ENCODE measurements at regions not wholly inside any gene's neighbourhood (a gene's known extent, or its start where the extent isn't known, plus 50 kb on each side); places are given as distances from the start of the nearest gene placed in this dataset.

DNA sequence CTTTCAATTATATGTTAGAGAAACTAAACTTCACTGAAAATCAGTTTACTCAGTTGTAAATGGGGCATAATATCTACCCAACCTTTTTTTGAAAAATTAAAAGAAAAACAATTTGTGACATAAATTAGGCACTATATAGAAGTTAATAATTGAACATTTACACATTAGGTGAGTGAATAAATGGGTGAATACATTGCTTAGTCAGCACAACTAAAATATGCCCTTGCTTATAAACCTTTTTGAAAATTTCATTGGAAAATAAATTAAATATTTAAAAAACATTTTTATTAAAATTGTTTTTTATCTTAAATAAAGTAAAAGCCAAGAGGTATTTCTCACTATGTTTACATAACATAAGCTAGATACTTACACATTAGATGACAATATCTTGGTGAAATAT, 994.5 kb upstream of the TENM4 start:
- no peak for DNase-seq (ENCODE audit: low spot score)

DNA sequence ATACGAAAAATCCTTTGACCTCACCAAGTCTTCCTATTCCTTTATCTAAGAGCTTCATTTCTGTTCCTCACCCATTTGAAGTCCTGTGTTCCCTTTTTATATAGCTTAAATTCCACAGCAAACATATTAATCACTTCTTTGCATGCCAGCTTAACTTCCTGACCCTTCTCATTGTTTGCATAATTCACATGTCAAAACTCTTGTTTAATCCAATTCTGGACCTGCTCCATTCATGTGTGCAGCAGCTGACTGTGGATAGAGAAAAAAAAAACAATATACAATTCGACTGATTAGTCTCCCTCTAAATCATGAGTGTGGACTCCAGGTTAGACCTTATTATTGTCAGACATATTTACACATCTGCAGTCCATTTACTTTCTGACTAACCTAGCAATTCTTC, 991.2 kb upstream of the TENM4 start:
- no peak for DNase-seq (ENCODE audit: low spot score)

- no peak for DNase-seq (ENCODE audit: low spot score)
Measured at GRCh38 chr11:80424012-80424695, 983.3 kb upstream of the TENM4 start.

- DNase-seq (ENCODE audit: low spot score): no peak
Measured at GRCh38 chr11:80420374-80420773, 979.5 kb upstream of the TENM4 start.

DNA sequence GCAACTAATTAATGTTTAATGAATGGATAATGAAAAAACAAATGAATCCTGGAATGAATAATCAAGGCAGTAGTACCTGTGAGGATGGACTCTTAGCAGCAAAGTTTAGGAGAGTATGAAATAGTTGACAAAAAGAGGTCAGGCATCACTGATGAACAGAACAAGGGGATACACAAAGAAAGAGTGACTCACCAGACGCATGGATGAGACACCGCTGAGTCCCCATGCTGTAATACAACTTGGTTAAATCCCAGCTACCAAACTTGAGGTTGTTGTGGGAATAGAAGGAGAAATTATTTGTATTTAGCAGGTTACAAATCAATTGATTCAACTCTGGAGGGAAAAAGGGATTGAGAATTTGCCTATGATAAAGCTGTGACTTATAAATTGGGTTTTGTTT, 976.9 kb upstream of the TENM4 start:
- DNase-seq (ENCODE audit: low spot score): no peak

DNA sequence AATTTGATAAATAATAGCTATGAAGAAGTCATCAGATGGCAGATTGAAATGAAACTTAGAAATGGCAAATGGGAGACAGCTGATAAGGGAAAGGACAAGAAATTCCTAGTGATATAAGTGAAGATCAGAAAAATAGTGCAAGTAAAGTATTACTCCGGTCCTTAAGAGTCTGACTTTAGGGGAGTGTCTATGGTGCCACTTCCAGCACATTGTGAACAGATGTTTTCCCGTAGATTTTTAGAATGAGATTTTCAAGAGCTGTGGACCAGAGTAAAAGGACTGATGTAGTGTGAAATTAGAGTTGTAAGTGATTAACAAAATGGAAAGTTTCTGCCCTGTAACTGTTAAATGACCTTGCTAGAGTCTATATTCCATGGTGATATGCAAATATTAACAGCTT, 974.8 kb upstream of the TENM4 start:
- DNase-seq (ENCODE audit: low spot score): no peak

DNA sequence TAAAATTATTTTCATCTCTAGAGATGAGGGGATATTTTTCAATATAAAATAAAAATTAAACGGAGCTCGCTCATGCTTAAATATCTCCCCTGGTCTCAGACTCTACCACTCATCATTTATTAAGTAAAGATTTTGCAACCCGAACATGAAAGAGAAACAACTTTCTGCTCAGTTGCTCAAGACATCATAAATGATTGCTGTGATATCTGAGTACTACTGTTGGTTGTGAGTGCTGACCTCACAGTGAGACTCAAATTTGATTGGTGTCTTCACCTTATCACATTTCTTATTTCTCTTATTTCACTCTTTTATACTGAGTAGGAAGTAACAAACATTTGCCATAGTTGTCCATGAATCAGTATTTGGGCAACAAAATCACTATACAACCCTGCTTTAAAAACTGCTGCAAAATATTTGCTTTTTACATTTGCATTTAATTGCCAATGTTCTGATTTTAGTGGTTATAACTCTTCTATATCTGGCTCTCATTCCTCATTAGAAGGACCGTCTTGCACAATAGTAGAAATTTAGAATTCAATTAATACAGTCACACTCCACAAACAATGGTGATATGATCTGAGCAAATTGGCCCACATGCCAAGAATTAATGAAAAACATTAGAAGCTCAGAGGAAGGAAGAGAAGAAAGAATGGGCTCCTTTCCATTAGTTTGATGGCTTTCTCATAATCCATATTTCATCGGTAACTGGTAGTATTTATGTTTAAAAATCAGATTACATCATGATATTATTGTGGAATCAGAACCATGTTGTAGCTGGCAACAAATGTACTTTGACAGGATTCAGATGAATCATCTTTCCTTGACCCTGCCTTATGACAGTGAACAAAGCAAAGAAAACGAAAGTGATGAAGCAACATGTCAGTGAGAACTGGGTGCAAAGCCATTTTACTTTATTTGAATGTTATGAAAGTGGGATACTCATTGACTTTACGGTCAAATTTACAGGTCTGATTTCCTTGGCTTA, 973.6 kb upstream of the TENM4 start:
- DNase-seq (ENCODE audit: low spot score): no peak

GRCh38 chr11:80412604-80413003, 971.8 kb upstream of the TENM4 start:
- DNase-seq (ENCODE audit: low spot score): no peak

- DNase-seq (ENCODE audit: low spot score): no peak
Measured at GRCh38 chr11:80393210-80393609, 952.4 kb upstream of the TENM4 start.

DNA sequence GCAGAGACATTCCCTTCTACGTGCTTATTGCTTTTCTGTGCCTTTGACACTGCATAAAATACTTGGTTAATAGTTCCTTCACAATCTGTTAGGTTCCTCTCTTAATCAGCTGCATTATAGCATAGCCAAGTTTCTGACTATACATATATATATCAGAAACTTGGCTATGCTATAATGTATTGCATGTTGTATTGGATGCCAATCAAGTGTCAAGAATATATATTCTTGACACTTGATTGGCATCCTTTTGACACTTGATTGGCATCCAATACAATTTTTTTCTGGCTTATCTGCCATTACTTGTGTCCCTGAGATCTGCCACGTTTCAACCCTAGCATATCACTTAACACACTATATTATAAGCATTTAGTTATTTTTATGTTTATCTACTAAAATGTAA, 949.7 kb upstream of the TENM4 start:
- DNase-seq (ENCODE audit: low spot score): no peak

GRCh38 chr11:80388536-80388935, 947.7 kb upstream of the TENM4 start:
- no peak for DNase-seq (ENCODE audit: low spot score)

- DNase-seq (ENCODE audit: low spot score): no peak
Measured at GRCh38 chr11:80388130-80388529, 947.3 kb upstream of the TENM4 start.

DNA sequence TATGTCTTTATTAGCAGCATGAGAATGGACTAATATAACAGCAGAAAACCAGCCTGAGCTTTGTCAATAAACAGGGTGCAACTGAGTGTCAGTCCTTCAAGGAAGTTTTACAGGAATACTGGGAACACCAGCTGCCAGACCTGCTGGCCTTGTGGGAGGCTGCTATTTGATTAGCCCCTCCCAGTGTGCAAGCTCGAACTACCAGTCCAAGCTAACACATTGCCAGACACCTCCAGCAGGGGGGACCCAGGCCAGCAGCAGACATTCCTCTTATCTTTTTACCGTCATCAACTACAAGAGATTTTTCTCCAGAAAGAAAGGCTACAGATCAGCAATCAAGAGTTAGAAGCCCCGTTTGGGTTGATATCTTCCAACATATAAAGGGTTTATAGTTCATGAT, 942.8 kb upstream of the TENM4 start:
- no peak for DNase-seq (ENCODE audit: low spot score)

DNA sequence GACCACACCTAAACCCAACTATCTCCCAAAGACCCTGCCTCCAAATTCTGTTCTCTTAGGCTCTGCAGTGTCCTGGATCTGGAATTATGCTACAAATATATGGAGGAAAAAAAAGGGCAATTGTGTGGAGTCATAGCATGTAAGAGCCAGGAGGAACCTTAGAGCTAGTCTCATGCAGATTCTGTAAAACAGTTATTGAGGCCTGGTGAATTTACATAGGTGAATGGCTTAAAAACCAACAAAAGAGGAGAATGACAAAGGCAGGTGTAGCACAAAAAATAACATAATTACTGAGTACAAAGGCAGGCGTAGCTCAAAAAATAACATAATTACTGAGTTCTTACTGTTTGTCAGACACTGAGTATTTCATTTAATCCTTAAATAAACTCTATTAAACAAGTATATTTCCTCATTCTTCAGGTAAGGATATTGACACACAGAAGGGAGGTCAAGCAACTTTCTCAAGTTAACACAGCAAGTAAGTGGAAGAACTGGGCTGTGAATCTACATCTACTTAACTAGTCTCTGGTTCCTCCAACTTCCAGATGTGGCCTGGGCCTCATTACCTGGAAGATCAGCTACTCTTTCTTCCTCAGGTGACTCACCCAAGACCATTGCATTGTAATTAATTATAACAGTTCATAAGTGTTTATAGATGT, 938.9 kb upstream of the TENM4 start:
- DNase-seq (ENCODE audit: low spot score): no peak

DNA sequence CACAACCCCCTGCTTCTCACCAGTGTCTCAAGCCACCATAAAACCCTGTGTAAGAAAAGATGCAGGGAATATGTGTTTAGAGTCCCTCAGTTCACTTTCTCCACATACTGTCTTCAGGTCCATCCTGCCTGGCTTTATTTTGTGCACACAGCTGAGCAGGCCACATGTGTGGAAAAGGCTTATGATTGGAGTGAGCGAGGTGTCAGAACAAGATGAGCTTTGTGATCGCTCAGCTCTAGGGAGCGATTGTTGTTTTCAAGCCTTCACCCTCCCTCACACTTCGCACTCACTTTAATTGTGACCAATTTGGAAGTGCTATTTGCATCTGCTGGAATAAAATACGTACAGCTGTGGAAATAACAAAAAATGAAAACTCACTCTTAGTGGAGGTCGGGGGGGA, 931.1 kb upstream of the TENM4 start:
- DNase-seq (ENCODE audit: low spot score): no peak

- DNase-seq (ENCODE audit: low spot score): no peak
Measured at GRCh38 chr11:80365980-80366379, 925.1 kb upstream of the TENM4 start.

DNA sequence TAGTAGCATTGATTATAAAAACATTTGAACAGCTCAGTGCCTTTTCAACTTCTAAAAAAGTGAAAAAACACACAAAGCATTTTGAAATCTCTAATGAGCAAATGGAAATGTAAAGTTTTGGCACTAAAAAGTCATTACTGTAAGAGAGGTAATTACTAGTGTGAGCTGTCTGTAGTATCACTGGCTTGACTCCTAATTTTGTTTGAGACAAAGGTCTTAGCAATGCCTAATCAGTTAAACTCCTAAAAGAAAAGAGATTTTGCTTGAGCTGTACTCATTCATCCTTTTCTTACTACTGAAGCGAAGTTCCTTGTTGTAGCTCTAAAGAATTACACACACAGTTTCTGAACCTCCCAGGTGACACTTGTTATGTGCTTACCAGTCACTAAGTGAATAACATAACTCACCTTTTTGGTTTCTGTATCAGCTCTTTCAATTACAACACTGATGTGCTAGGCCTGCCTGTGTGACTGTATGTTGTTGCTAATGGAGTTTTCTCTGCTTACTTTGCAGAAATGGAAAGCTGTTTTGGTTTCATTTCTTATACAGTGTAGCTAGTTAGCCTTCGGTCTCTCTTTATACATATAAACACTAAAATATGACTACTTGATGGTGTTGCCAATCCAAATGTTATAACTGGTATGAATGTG, 924.4 kb upstream of the TENM4 start:
- no peak for DNase-seq (ENCODE audit: low spot score)

- no peak for DNase-seq (ENCODE audit: low spot score)
Measured at GRCh38 chr11:80362563-80363340, 921.9 kb upstream of the TENM4 start.

DNA sequence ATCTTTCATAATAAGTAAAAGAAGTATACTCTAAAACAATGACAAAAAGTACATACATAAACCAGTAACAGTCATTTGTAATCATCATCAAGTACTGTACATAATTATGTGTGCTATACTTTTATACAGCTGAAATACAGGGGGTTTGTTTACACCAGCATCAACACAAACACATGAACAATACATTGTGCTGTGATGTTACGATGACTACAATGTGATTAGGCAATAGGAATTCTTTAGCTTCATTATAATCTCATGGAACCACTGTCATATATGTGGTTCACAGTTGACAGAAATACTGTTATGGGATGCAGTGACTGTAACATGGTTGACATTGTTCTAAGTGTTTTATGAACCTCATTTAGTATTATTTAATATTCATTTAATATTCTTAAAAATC, 914.4 kb upstream of the TENM4 start:
- no peak for DNase-seq (ENCODE audit: low spot score)

- no peak for DNase-seq (ENCODE audit: low spot score)
Measured at GRCh38 chr11:80350541-80350940, 909.7 kb upstream of the TENM4 start.

DNA sequence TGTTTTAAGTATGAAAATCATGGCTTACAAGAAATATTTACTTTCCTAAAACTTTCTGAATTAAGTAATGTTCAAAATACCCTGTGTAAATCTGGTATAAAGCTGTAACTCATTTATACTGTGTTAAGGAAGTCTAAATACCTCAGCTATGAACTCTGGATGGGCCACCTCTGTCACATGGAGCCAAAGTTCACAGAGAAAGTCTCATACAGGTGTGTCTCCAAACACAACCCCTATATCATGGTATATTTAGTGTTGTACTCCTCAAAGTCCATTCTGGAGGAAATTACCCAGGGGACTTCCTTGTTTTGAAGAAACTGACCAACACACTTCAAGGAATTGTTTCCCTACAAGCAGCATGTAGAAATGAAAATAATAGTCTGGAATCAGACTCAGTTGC, 909.2 kb upstream of the TENM4 start:
- DNase-seq (ENCODE audit: low spot score): no peak
